ENCODE measurements at regions not wholly inside any gene's neighbourhood (a gene's known extent, or its start where the extent isn't known, plus 50 kb on each side); places are given as distances from the start of the nearest gene placed in this dataset.

GRCh38 chr3:19702416-19703078 is 231.5 kb downstream of the EFHB start:
- ATAC-seq = no peak
- ChIA-PET CTCF (no interaction called here), RAD21 (ENCODE audit: unreplicated experiment) (no interaction called here), POLR2A (no interaction called here), SMC1A (ENCODE audit: uncharacterized antibody, unreplicated experiment) (interaction anchor here (1.4 kb wide), 1 partner anchor 12 kb away, joined by 3 read pairs; no protein-coding TSS in a partner anchor)
- TF ChIP-seq ZNF622 (IDR thresholded peaks at IDR 0.05) (no peak), ZNF274 (IDR thresholded peaks at IDR 0.05; ENCODE audit: insufficient read depth, insufficient read length) (no peak), CUX1 (IDR thresholded peaks at IDR 0.05; ENCODE audit: insufficient replicate concordance, low read depth, low read length) (no peak), ELK1 (IDR thresholded peaks at IDR 0.05; ENCODE audit: low read depth, low read length) (no peak), CREM (IDR thresholded peaks at IDR 0.05; ENCODE audit: low read depth) (no peak)
- Histone ChIP-seq H3K27me3 (replicated peaks in 1 of 2; ENCODE audit: control insufficient read depth in 2 of 2, insufficient read depth in 2 of 2, low read length in 1 of 2) (no peaks in the 10 kb centered on the region), H3K27ac (ENCODE audit: control insufficient read depth, insufficient read depth) (no peak overlapping the region), H3K9ac (ENCODE audit: control insufficient read depth, insufficient read depth, low read length) (no peak overlapping the region), H3K79me2 (ENCODE audit: control insufficient read depth, insufficient read depth, low read length) (no peaks in the 10 kb centered on the region), H3K4me2 (ENCODE audit: control insufficient read depth, insufficient read depth) (no peak overlapping the region), H2AFZ (ENCODE audit: control insufficient read depth, low read depth, low read length) (no peak overlapping the region), H3K4me3 (no peak overlapping the region), H3K4me1 (ENCODE audit: control insufficient read depth, insufficient read depth, low read length) (no peaks in the 10 kb centered on the region), H3K36me3 (ENCODE audit: control insufficient read depth in 2 of 2, insufficient read depth in 2 of 2, low read length in 1 of 2) (no peaks in the 10 kb centered on the region), H4K20me1 (ENCODE audit: control insufficient read depth, insufficient read depth) (no peaks in the 10 kb centered on the region), H3K9me3 (replicated peaks; ENCODE audit: control insufficient read depth, insufficient read depth, low read length) (no peaks in the 10 kb centered on the region)
- BruUV-seq (replicated peaks) = no TSS peak
- DNase-seq (ENCODE audit: low read depth, low spot score) = no peak
- intact Hi-C loops (cut with micrococcal nuclease; ENCODE audit: unreplicated experiment) (no loop called here), in situ Hi-C loops (cut with MboI) (no loop called here)
- no peak for FAIRE-seq
- WGBS (ENCODE audit: insufficient coverage, insufficient replicate concordance, low lambda C conversion rate, missing lambda C conversion rate) = 81% methylated on average over 41 of the region's 60 CpGs
